ENCODE measurements at regions not wholly inside any gene's neighbourhood (a gene's known extent, or its start where the extent isn't known, plus 50 kb on each side); places are given as distances from the start of the nearest gene placed in this dataset.

DNA sequence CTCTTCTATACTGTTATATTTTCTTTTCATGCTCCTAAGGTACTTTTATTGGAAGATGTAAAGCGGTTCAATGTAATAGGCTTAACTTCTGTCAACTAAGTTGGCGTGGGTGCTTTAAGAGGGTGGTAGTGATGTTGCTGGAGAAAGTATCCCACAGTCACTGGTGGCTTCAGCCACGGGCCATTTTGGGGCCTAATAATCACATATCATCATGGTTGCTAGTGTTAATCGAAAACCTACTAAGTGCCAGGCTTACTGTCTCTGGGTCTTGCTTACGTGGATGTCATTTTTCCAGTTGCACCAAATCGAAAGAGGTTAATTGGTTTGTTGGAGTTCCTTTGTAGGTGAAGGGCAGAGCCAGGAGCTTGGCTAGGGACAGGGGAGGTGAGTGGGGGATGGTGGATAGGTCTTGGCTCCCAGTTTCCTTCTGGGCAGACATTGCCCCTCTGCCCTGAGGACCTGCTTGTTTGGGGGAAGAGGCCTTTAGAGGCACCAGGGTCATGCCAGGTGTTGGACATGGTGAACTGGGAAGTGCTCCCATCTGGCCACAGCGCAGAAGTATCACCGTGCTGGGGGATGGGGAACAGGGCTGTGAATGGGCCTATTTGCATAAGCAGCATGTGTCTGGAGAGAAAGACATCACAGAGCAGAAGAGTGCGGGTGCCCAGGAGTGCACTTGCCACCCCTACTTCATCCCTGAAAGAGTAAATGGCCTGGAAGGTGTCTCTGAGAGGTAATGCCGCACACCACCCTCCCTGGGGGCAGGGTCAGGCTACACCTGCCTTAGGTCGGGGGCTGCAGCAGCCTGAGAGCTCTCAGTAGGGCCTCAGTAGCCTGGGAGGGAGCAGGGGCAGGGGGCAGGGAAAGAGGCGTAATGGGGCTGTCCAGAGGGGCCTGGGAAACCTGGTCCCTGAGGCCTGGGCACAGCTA is 62.4 kb upstream of the POLG start:
- TF ChIP-seq, protein P1, sequence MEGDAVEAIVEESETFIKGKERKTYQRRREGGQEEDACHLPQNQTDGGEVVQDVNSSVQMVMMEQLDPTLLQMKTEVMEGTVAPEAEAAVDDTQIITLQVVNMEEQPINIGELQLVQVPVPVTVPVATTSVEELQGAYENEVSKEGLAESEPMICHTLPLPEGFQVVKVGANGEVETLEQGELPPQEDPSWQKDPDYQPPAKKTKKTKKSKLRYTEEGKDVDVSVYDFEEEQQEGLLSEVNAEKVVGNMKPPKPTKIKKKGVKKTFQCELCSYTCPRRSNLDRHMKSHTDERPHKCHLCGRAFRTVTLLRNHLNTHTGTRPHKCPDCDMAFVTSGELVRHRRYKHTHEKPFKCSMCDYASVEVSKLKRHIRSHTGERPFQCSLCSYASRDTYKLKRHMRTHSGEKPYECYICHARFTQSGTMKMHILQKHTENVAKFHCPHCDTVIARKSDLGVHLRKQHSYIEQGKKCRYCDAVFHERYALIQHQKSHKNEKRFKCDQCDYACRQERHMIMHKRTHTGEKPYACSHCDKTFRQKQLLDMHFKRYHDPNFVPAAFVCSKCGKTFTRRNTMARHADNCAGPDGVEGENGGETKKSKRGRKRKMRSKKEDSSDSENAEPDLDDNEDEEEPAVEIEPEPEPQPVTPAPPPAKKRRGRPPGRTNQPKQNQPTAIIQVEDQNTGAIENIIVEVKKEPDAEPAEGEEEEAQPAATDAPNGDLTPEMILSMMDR (IDR thresholded peaks at IDR 0.05): no peak

DNA sequence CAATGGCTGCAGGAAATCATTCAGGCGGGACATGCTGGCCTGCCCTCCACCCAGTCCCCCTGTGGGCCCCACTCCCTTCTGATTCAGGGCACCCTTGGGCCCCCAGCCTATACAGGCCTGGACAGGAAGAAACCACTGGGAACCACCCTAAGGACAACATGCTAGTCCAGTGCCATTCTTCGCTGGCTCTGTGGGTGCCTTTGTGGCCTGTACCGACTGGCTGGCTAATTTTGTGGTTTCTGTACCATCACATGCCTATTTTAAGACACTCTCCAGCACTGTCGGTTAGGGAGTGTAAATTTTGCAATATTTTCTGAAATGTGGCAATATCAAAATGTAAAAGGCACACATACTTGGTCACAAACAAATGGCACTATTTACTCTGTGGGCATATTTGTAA is 61.4 kb upstream of the POLG start:
- TF ChIP-seq, protein P1 (IDR thresholded peaks at IDR 0.05): no peak

DNA sequence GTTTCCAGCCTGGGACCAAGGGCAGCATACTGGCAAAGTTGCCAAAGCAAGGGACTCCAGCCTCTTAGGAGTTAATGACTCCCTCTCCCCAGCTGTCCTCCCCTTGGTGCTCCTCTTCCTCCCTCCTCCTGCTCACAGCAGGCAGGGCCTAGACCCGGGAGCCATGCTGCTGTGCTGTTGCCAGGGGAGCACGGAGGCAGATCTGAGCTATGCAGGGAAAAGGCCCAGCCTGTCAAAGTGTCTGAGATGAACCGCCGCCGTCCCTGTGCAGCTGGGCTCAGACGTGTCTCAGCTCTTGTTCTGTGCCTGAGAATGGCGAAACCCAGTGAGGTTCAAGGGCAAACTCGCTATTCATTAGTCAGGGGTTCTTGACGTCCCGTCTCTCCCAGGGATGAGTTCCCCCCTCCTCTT is 60.8 kb upstream of the POLG start:
- TF ChIP-seq, protein P1 (IDR thresholded peaks at IDR 0.05): no peak

DNA sequence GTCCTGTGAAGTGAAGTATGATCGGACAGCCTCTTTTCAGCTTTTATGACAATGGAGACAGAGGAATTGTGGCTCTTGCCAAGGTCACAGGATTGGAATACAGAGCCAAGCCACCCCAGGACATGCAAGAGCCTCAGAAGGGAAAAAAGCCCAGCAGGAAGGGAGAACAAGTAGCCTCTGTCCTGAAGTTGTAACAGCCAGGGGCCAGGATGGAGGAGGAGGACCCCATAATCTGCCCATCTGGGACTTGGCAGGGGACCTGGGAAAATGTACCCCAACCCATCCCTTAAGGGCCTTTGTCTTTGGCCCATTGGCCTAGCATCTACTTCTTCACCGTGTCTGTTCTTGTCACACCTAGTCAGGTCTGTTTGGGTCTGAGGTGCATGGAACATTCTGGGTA is 60.4 kb upstream of the POLG start:
- TF ChIP-seq, protein P1 (IDR thresholded peaks at IDR 0.05): no peak

DNA sequence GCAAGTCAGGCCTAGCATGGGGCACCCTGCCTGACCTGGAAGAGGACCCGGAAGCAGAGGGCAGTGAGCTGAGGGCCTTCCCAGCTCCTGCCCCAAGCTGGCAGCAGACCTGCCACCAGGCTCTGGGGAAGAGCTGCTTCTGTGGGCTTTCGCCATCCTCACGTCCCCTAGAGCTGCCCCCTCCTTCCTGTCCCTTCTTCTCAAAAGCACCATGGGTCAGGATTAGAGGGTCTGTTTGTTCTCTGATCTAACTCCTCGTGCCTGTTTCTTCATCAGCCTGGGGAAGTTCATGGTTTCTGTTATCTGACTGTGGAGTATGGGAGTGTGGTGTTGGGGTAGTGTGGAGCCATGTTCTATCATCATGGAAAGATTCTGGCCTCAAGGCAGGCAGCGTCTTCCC is 58.4 kb upstream of the POLG start:
- TF ChIP-seq, protein P1 (IDR thresholded peaks at IDR 0.05): no peak

DNA sequence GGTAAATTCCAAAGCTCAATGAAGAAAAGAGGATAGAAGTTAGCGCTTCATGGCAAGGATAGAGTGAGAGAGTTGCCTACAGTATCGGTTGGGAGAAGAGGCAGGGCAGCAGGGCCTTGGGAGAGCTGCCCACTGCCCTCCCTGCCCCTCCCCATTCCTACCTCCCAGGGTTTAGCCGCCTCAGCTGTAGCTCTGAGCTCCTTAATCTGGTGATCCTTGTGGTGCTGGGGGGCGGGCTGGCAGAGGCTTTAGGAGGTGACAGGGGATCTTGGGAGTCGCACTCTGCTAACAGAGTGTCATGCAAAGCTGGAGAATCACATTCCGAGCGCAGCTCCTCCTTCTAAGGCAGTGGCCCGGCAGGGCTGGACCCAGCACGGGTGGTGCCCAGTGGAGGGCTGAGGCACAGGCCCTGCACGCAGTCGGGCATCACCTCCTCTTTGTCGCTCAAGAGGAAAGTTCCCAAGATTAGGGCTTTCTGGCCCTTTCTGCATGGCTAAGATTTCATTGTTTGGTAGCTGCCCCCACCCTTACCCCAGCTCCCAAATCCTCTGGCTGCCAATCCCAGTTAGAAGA is 57.1 kb upstream of the POLG start:
- TF ChIP-seq, protein P1 (IDR thresholded peaks at IDR 0.05): no peak

DNA sequence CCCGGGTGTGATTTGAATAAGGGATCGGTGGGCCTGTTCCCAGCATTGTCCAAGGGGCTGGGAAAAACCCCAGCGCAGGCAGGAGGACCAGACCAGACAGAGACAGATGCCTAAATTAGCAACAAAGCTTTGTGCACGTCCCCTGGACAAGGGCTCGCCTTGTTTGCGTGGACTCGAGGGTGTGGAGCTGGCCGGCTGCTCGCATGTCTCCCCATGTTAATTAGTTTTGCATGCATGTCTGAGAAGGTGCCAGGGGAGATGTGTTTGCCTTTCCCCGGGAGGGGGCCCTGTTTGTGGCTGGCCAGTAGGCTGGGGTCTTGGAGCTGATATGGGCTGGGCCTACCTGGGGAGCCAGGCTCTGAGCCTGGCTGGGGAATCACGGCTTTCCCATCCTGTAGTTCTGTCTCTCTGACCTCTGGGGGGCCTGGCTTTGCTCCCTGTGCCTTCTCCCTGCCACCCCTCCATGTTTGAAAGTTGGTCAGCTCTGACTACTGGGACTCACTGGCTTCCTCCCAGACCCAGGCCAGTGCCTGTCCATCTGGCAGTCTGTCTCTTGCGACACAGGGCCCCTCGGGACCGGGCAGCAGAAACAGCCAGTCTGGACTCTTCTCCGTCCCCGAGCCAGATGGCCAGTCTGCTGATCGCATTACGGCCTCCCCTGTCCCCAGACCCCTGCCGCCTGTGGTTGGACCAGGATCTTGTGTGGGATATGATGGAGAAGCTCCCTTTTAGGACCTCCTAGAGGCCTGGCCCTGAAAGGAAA is 55.4 kb upstream of the POLG start:
- TF ChIP-seq, protein P1 (IDR thresholded peaks at IDR 0.05): no peak
